H1 (cell line): ENCODE measurements at regions not wholly inside any gene's neighbourhood (a gene's known extent, or its start where the extent isn't known, plus 50 kb on each side); places are given as distances from the start of the nearest gene placed in this dataset.
A peak's percentile ranks its signal among the peaks of the same experiment; 100 is the strongest.

Experiments
- CTCF ChIA-PET: fragments of 300-600 bp; sonication (Branson Sonifier 250); formaldehyde crosslinking; loops from one replicate; lab custom pipeline; 2021; ENCODE audit not compliant: partially characterized antibody; lab: Charles Lee
- POLR2A ChIA-PET: fragments of 300-600 bp; sonication (Branson Sonifier 250); formaldehyde crosslinking; loops from one replicate; lab custom pipeline; 2021; ENCODE audit warnings: inconsistent platforms; ENCODE audit not compliant: partially characterized antibody; lab: Charles Lee
- DNase-seq, 2 experiments: peaks; one replicate each; pipeline versions ENCODE4 v3.0.0 to v3.0.0-alpha.2; 2010 to 2022; ENCODE audit warnings: low spot score in 2 of 2, low read depth in 1 of 2, mixed read lengths in 1 of 2
- FAIRE-seq: peaks from 2 replicates; lab custom pipeline; 2011; peaks lifted over from hg19 to GRCh38; lab: Jason Lieb, UNC
- H2AFZ ChIP-seq: 2 replicates; pipeline ENCODE4 v1.8.1; 2012; ENCODE audit warnings: low read length, inconsistent platforms
- H2AK5ac ChIP-seq: 2 replicates; pipeline ENCODE4 v1.6.1; 2013; ENCODE audit warnings: low read depth, low read length
- H2BK120ac ChIP-seq: replicated peaks from 2 replicates; pipeline ENCODE3; 2013; ENCODE audit warnings: low read depth, low read length, inconsistent platforms
- H2BK12ac ChIP-seq: 2 replicates; pipeline ENCODE4 v1.6.1; 2013; ENCODE audit warnings: low read depth, low read length
- H2BK15ac ChIP-seq: 2 replicates; pipeline ENCODE4 v1.6.1; 2013; ENCODE audit warnings: low read length
- H2BK20ac ChIP-seq: 2 replicates; pipeline ENCODE4 v1.6.1; 2013; ENCODE audit warnings: low read length
- H2BK5ac ChIP-seq: 2 replicates; pipeline ENCODE4 v1.6.1; 2013; ENCODE audit warnings: low read depth, low read length
- H3K14ac ChIP-seq: 2 replicates; pipeline ENCODE4 v1.6.1; 2013; ENCODE audit warnings: inconsistent platforms; ENCODE audit not compliant: insufficient read length
- H3K18ac ChIP-seq: 2 replicates; pipeline ENCODE4 v1.6.1; 2013; ENCODE audit warnings: low read length; ENCODE audit errors: extremely low read depth
- H3K23ac ChIP-seq: 2 replicates; pipeline ENCODE4 v1.6.1; 2013; ENCODE audit warnings: inconsistent platforms; ENCODE audit not compliant: insufficient read length
- H3K23me2 ChIP-seq: 2 replicates; pipeline ENCODE4 v1.6.1; 2013; ENCODE audit warnings: low read depth, low read length
- H3K27ac ChIP-seq: 2 replicates; pipeline ENCODE4 v1.6.1; 2011; ENCODE audit warnings: low read depth, low read length, inconsistent platforms
- H3K27me3 ChIP-seq, 4 experiments: replicated peaks in 1 of 4; 1 replicate in 1 of 4; 2 replicates in 3 of 4; pipeline versions ENCODE4 v1.6.1 to v1.8.1; 2011 to 2013; ENCODE audit warnings: low read length in 3 of 4, mild to moderate bottlenecking in 3 of 4, inconsistent platforms in 2 of 4, mixed read lengths in 2 of 4, moderate library complexity in 1 of 4; ENCODE audit not compliant: control insufficient read depth in 3 of 4, insufficient read depth in 3 of 4; ENCODE audit errors: extremely low read depth in 1 of 4
- H3K36me3 ChIP-seq, 4 experiments: 2 replicates each; pipeline versions ENCODE4 v1.6.1 to v1.8.1; 2011 to 2013; ENCODE audit warnings: mild to moderate bottlenecking in 4 of 4, low read length in 3 of 4, moderate library complexity in 2 of 4, control low read depth in 1 of 4, inconsistent platforms in 1 of 4; ENCODE audit not compliant: insufficient read depth in 4 of 4, control insufficient read depth in 2 of 4
- H3K4ac ChIP-seq: replicated peaks from 2 replicates; pipeline ENCODE3; 2013; ENCODE audit warnings: low read length, low read depth, mixed read lengths, inconsistent platforms; ENCODE audit not compliant: insufficient read length
- H3K4me1 ChIP-seq, 4 experiments: replicated peaks in 1 of 4; 1 replicate in 1 of 4; 2 replicates in 3 of 4; pipeline versions ENCODE4 v1.6.1 to v1.8.1; 2011 to 2013; ENCODE audit warnings: low read length in 3 of 4, inconsistent platforms in 2 of 4, mixed read lengths in 1 of 4; ENCODE audit not compliant: insufficient read depth in 4 of 4, control insufficient read depth in 3 of 4
- H3K4me2 ChIP-seq, 2 experiments: 2 replicates each; pipeline versions ENCODE4 v1.6.1 to v1.8.1; 2011 to 2013; ENCODE audit warnings: low read depth in 2 of 2, low read length in 2 of 2, control low read depth in 1 of 2, inconsistent platforms in 1 of 2, mild to moderate bottlenecking in 1 of 2; ENCODE audit not compliant: insufficient read depth in 1 of 2
- H3K4me3 ChIP-seq, 4 experiments: fragments of 200-600, 300-600 bp in 1 of 4; sonication (generic), shearing (Covaris generic), sonication (Bioruptor Twin) in 1 of 4; 2 replicates each; pipeline versions ENCODE4 v1.5.1 to v1.8.1; 2011 to 2016; ENCODE audit warnings: low read length in 4 of 4, low read depth in 3 of 4, control low read depth in 2 of 4, inconsistent platforms in 2 of 4, mild to moderate bottlenecking in 2 of 4, mixed read lengths in 1 of 4, moderate library complexity in 1 of 4; ENCODE audit not compliant: insufficient read depth in 2 of 4; ENCODE audit errors: extremely low read depth in 1 of 4
- H3K56ac ChIP-seq: replicated peaks from 2 replicates; pipeline ENCODE3; 2013; ENCODE audit warnings: low read depth, mild to moderate bottlenecking, mixed read lengths, low read length, inconsistent platforms; ENCODE audit not compliant: insufficient read length
- H3K79me1 ChIP-seq: 2 replicates; pipeline ENCODE4 v1.6.1; 2013; ENCODE audit warnings: low read depth, low read length, control low read depth
- H3K79me2 ChIP-seq, 2 experiments: 2 replicates each; pipeline versions ENCODE4 v1.6.1 to v1.8.1; 2012 to 2013; ENCODE audit warnings: low read length in 2 of 2, mild to moderate bottlenecking in 2 of 2, inconsistent platforms in 1 of 2; ENCODE audit not compliant: insufficient read depth in 2 of 2, control insufficient read depth in 1 of 2
- H3K9ac ChIP-seq, 4 experiments: replicated peaks in 1 of 4; 1 replicate in 1 of 4; 2 replicates in 3 of 4; pipeline versions ENCODE4 v1.6.1 to v1.8.1; 2011 to 2013; ENCODE audit warnings: low read depth in 3 of 4, low read length in 3 of 4, control low read depth in 2 of 4, mild to moderate bottlenecking in 2 of 4, moderate library complexity in 2 of 4, inconsistent platforms in 1 of 4; ENCODE audit errors: extremely low read depth in 1 of 4
- H3K9me3 ChIP-seq, 2 experiments: 2 replicates each; pipeline versions ENCODE4 v1.6.1 to v1.8.1; 2012 to 2013; ENCODE audit warnings: mild to moderate bottlenecking in 2 of 2, moderate library complexity in 2 of 2, control low read depth in 1 of 2, inconsistent platforms in 1 of 2, low read depth in 1 of 2, low read length in 1 of 2, mixed read lengths in 1 of 2; ENCODE audit not compliant: insufficient read depth in 2 of 2
- H4K20me1 ChIP-seq, 2 experiments: replicated peaks in 1 of 2; 2 replicates each; pipeline versions ENCODE3 to v1.8.1; 2011 to 2013; ENCODE audit warnings: inconsistent platforms in 2 of 2, low read length in 2 of 2, mild to moderate bottlenecking in 1 of 2; ENCODE audit not compliant: insufficient read depth in 2 of 2, control insufficient read depth in 1 of 2
- H4K5ac ChIP-seq: 2 replicates; pipeline ENCODE4 v1.6.1; 2013; ENCODE audit warnings: low read length, low read depth, mixed read lengths, inconsistent platforms; ENCODE audit not compliant: insufficient read length
- H4K8ac ChIP-seq: 2 replicates; pipeline ENCODE4 v1.8.0; 2013; ENCODE audit warnings: mild to moderate bottlenecking, moderate library complexity, low read length, inconsistent platforms; ENCODE audit not compliant: insufficient read depth; ENCODE audit errors: extremely low read depth
- H4K91ac ChIP-seq: replicated peaks from 2 replicates; pipeline ENCODE3; 2013; ENCODE audit warnings: low read length, mixed read lengths, inconsistent platforms; ENCODE audit not compliant: insufficient read length
- CBX5 ChIP-seq: fragments of 300-800, 300-1000 bp; sonication (generic); IDR thresholded peaks from 2 replicates; pipeline ENCODE4 v1.7.1; 2016; ENCODE audit warnings: antibody characterized with exemption, low read length, low read depth
- KDM5A ChIP-seq: fragments of 200-600 bp; IDR thresholded peaks from 2 replicates; pipeline ENCODE4 v1.7.1; 2012; ENCODE audit warnings: mild to moderate bottlenecking, low read length, inconsistent platforms, mixed read lengths
- MAFK ChIP-seq: IDR thresholded peaks from 2 replicates; pipeline ENCODE4 v1.6.1; 2012; ENCODE audit warnings: low read depth, mild to moderate bottlenecking, improper control_type of control experiment, low read length
- RAD21 ChIP-seq, 2 experiments: IDR thresholded peaks in 1 of 2; conservative IDR thresholded peaks in 1 of 2; 2 replicates each; pipeline ENCODE4 v1.6.1; 2011; ENCODE audit warnings: low read depth in 2 of 2, low read length in 2 of 2, improper control_type of control experiment in 1 of 2, inconsistent platforms in 1 of 2, mild to moderate bottlenecking in 1 of 2, moderate library complexity in 1 of 2
- RBBP5 ChIP-seq: IDR thresholded peaks from 2 replicates; pipeline ENCODE4 v1.7.1; 2012; ENCODE audit warnings: low read depth, mild to moderate bottlenecking, inconsistent platforms, low read length, moderate library complexity, borderline replicate concordance
- WGBS, 2 experiments: shearing (Covaris generic) in 1 of 2; methylation state at CpG; one replicate each; pipeline versions ENCODE4 v1.1.6 to v1.1.7; 2013 to 2015; ENCODE audit warnings: low lambda C conversion rate in 2 of 2, mixed read lengths in 2 of 2, inconsistent platforms in 1 of 2, low coverage in 1 of 2, missing lambda C conversion rate in 1 of 2; ENCODE audit not compliant: insufficient replicate concordance in 2 of 2, insufficient coverage in 1 of 2, insufficient read length in 1 of 2; ENCODE audit errors: extremely low coverage in 1 of 2, missing lambda C conversion rate in 1 of 2; 5-methylcytosine and 5-hydroxymethylcytosine counted together

DNA sequence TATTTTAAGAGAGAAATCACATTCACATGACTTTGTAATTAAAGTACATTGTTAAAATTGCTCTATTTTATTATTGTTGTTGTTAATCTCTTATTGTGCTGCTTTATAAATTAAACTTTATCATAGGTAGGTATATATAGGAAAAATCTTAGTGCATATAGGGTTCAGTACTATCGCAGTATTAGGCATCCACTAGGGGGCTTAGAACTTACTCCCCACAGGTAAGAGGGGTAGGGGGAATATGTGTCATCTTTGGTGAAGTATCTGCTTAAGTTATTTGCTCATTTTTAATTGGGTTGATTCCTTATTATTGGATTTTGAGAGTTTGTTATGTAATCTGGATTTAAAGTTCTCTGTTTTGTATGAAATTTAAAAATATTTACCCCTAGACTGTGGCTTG, 385.2 kb downstream of the DUSP10 start:
- Histone ChIP-seq H4K5ac (no peak overlapping the region), H2BK15ac (no peak overlapping the region), H3K79me1 (no peaks in the 10 kb centered on the region), H3K4me2 (no peak overlapping the region), H2BK5ac (no peak overlapping the region), H3K23me2 (no peaks in the 10 kb centered on the region), H2AFZ (no peak overlapping the region), H3K23ac (no peak overlapping the region), H2BK12ac (no peak overlapping the region), H3K36me3 (no peaks in the 10 kb centered on the region), H3K9me3 (no peaks in the 10 kb centered on the region), H3K56ac (no peak overlapping the region), H2AK5ac (no peak overlapping the region), H3K18ac (no peak overlapping the region), H3K79me2 (no peaks in the 10 kb centered on the region), H3K27me3 (no peaks in the 10 kb centered on the region), H3K27ac (no peak overlapping the region), H3K4me3 (no peak overlapping the region), H3K14ac (no peak overlapping the region), H2BK120ac (no peak overlapping the region), H4K20me1 (no peaks in the 10 kb centered on the region), H4K8ac (no peak overlapping the region), H3K4ac (no peak overlapping the region), H2BK20ac (no peak overlapping the region), H3K9ac (no peak overlapping the region), H3K4me1 (no peaks in the 10 kb centered on the region), H4K91ac (no peak overlapping the region)
- ChIA-PET CTCF (interaction anchor here (0.7 kb wide), 1 partner anchor 75 kb away, joined by 3 read pairs; no protein-coding TSS in a partner anchor), POLR2A (no interaction called here)
- DNase-seq (no peak), FAIRE-seq (no peak)
- 83% methylated on average over 1 of the region's 1 CpG; no CpG with 5 or more reads in 1 of the 2 experiments for WGBS, 2 experiments
- TF ChIP-seq KDM5A (no peak), CBX5 (no peak), MAFK (no peak), RAD21 (IDR thresholded peaks at IDR 0.05 in 1 of 2, conservative IDR thresholded peaks at IDR 0.05 in 1 of 2; ENCODE audit: low read depth in 2 of 2, low read length in 2 of 2) (peak in 1 of 2 experiments; percentile 35; a peak in 2 of 4 replicates), RBBP5 (no peak)
